Esophagus squamous epithelium (tissue), 4 donors: ENCODE measurements at regions not wholly inside any gene's neighbourhood (a gene's known extent, or its start where the extent isn't known, plus 50 kb on each side); places are given as distances from the start of the nearest gene placed in this dataset.

ENCODE experiments used
- CTCF ChIP-seq, 6 experiments: fragments of 450-650 bp in 4 of 6; fragments of 200-600 bp in 2 of 6; sonication (generic) in 2 of 6; IDR thresholded peaks; one replicate each; pipeline ENCODE4 v1.5.1; 2016 to 2019; ENCODE audit warnings: antibody characterized with exemption in 6 of 6, mild to moderate bottlenecking in 4 of 6, moderate library complexity in 4 of 6
- POLR2A ChIP-seq, 4 donors: fragments of 450-650 bp; IDR thresholded peaks; one replicate each; pipeline ENCODE4 v1.6.1; 2017; ENCODE audit warnings: antibody characterized with exemption in 4 of 4, mild to moderate bottlenecking in 4 of 4, moderate library complexity in 3 of 4

GRCh38 chr4:7134737-7135388 is 57.5 kb upstream of the SORCS2 start:
- TF ChIP-seq CTCF (IDR thresholded peaks at IDR 0.05) (no peak), POLR2A (IDR thresholded peaks at IDR 0.05) (no peak)
